ENCODE measurements at regions not wholly inside any gene's neighbourhood (a gene's known extent, or its start where the extent isn't known, plus 50 kb on each side); places are given as distances from the start of the nearest gene placed in this dataset.
"Not testable (repeated sequence)": the region's sequence is repeated elsewhere in the genome, so short reads cannot be mapped to it uniquely, and the experiment has no call there.

DNA sequence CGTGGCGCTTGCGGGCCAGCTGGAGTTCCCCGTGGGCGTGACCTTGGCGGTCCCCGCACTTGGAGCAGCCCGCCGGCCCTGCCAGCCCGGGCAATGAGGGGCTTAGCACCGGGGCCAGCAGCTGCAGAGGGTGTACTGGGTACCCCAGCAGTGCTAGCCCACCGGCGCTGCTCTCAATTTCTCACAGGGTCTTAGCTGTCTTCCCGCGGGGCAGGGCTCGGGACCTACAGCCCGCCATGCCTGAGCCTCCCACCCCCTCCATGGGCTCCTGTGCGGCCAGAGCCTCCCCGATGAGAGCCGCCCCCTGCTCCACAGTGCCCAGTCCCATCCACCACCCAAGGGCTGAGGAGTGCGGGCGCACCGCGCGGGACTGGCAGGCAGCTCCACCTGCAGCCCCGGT is 94.0 kb upstream of the NIPBL start:
- not testable (repeated sequence) for TF ChIP-seq YY1 (IDR thresholded peaks at IDR 0.05; ENCODE audit: insufficient read depth, insufficient read length); SUZ12 (IDR thresholded peaks at IDR 0.05; ENCODE audit: extremely low read depth, insufficient read depth, insufficient read length)
